Endodermal cell (in vitro differentiated cells): ENCODE measurements at regions not wholly inside any gene's neighbourhood (a gene's known extent, or its start where the extent isn't known, plus 50 kb on each side); places are given as distances from the start of the nearest gene placed in this dataset.

Experiments used
- DNase-seq: peaks from one replicate; pipeline ENCODE4 v3.0.0-alpha.2; 2017
- H3K27ac ChIP-seq: 2 replicates; pipeline ENCODE4 v1.5.1; 2013; ENCODE audit warnings: mild to moderate bottlenecking, low read depth, low read length, moderate library complexity
- H3K27me3 ChIP-seq: 2 replicates; pipeline ENCODE4 v1.6.1; 2013; ENCODE audit warnings: mild to moderate bottlenecking, low read length, moderate library complexity; ENCODE audit not compliant: insufficient read depth, control insufficient read depth, poor library complexity, severe bottlenecking
- H3K36me3 ChIP-seq: 2 replicates; pipeline ENCODE4 v1.7.0; 2013; ENCODE audit warnings: mild to moderate bottlenecking, low read length, moderate library complexity; ENCODE audit not compliant: control insufficient read depth, insufficient read depth
- H3K4me1 ChIP-seq: one replicate; pipeline ENCODE4 v1.7.0; 2013; ENCODE audit warnings: low read length; ENCODE audit not compliant: control insufficient read depth, insufficient read depth
- H3K4me3 ChIP-seq: 2 replicates; pipeline ENCODE4 v1.5.1; 2013; ENCODE audit warnings: mild to moderate bottlenecking, low read length, moderate library complexity
- H3K9ac ChIP-seq: 2 replicates; pipeline ENCODE4 v1.6.1; 2013; ENCODE audit warnings: mild to moderate bottlenecking, low read length, moderate library complexity; ENCODE audit not compliant: poor library complexity, severe bottlenecking; ENCODE audit errors: extremely low read depth
- H3K9me3 ChIP-seq: 2 replicates; pipeline ENCODE4 v1.6.1; 2013; ENCODE audit warnings: mild to moderate bottlenecking, low read length, moderate library complexity; ENCODE audit not compliant: control insufficient read depth
- H3K27ac Mint-ChIP-seq: 2 replicates; pipeline ENCODE4 v1.8.0; 2020; ENCODE audit warnings: mixed read lengths
- H3K27me3 Mint-ChIP-seq: 2 replicates; pipeline ENCODE4 v1.8.0; 2021; ENCODE audit warnings: mild to moderate bottlenecking, mixed read lengths; ENCODE audit not compliant: insufficient read depth
- H3K36me3 Mint-ChIP-seq: 2 replicates; pipeline ENCODE4 v1.8.0; 2020; ENCODE audit warnings: low read depth, mixed read lengths
- H3K4me1 Mint-ChIP-seq: 2 replicates; pipeline ENCODE4 v1.8.0; 2020; ENCODE audit warnings: mixed read lengths
- H3K4me3 Mint-ChIP-seq: 2 replicates; pipeline ENCODE4 v1.8.0; 2020; ENCODE audit warnings: mild to moderate bottlenecking, moderate library complexity, mixed read lengths
- H3K9me3 Mint-ChIP-seq: 2 replicates; pipeline ENCODE4 v1.8.0; 2020; ENCODE audit warnings: mild to moderate bottlenecking, mixed read lengths
- CTCF ChIP-seq: fragments of 200-600 bp; sonication (generic); conservative IDR thresholded peaks from 2 replicates; pipeline ENCODE4 v1.5.0; 2021; ENCODE audit warnings: antibody characterized with exemption, mild to moderate bottlenecking
- WGBS, 2 experiments: methylation state at CpG; one replicate each; pipeline versions ENCODE4 v1.1.5 to v1.1.7; 2013; ENCODE audit warnings: missing lambda C conversion rate in 2 of 2, mixed read lengths in 1 of 2; ENCODE audit not compliant: insufficient coverage in 1 of 2, insufficient read length in 1 of 2; 5-methylcytosine and 5-hydroxymethylcytosine counted together

DNA sequence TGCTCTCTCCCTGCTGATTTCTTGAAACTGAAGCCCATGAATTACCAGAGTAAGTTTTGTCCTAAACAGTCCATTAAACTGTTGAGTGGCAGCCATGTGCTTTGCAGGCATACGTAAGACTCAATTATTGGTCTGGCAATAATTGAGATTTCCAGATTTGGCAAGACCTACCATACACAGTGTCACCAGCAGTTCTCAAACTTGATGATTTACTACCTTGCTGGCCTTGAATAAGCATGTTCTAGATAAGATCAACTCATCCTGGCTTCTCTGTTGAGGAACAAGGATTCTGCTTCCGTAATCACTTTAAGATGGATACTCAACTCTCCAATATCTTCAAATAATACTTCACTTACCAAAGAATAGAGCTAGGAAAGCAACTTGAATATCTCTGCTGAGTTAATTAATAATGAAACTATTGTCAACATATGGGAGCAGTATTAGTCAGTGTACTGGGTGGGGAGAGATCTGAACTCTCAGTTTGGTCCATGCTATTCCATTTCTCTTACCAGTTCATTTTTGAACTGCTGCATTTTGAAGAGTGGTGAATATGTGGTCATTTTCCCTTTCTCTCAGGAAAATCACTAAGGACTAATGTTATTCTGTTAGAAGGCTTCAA lies 181.4 kb downstream of the IPMK start:
- no peaks in the 10 kb centered on the region for H3K4me1 ChIP-seq
- H3K36me3 ChIP-seq = no peaks in the 10 kb centered on the region
- H3K4me3 Mint-ChIP-seq = no peak overlapping the region
- H3K9ac ChIP-seq = no peak overlapping the region
- no peak overlapping the region for H3K4me3 ChIP-seq
- TF ChIP-seq CTCF = no peak
- no peak for DNase-seq
- peaks cover 1% of the 10 kb centered on the region for H3K4me1 Mint-ChIP-seq
- H3K9me3 Mint-ChIP-seq = no peaks in the 10 kb centered on the region
- no peak overlapping the region for H3K27ac Mint-ChIP-seq
- H3K27ac ChIP-seq = no peak overlapping the region
- no peaks in the 10 kb centered on the region for H3K27me3 ChIP-seq
- 94 to 100% methylated on average over 1 to 2 of the region's 2 CpGs for WGBS, 2 experiments
- H3K27me3 Mint-ChIP-seq = no peaks in the 10 kb centered on the region
- H3K36me3 Mint-ChIP-seq = no peaks in the 10 kb centered on the region
- no peaks in the 10 kb centered on the region for H3K9me3 ChIP-seq

- H3K27ac ChIP-seq = no peak overlapping the region
- Mint-ChIP-seq H3K27me3 (no peaks in the 10 kb centered on the region), H3K27ac (no peak overlapping the region), H3K4me1 (no peaks in the 10 kb centered on the region), H3K9me3 (no peaks in the 10 kb centered on the region), H3K36me3 (no peaks in the 10 kb centered on the region), H3K4me3 (no peak overlapping the region)
- H3K9me3 ChIP-seq = no peaks in the 10 kb centered on the region
- H3K4me3 ChIP-seq = no peak overlapping the region
- H3K27me3 ChIP-seq = no peaks in the 10 kb centered on the region
- H3K4me1 ChIP-seq = no peaks in the 10 kb centered on the region
- TF ChIP-seq CTCF = no peak
- WGBS, 2 experiments = 88 to 95% methylated on average over 2 of the region's 3 CpGs
- H3K36me3 ChIP-seq = no peaks in the 10 kb centered on the region
- no peak for DNase-seq
- no peak overlapping the region for H3K9ac ChIP-seq
Observed at GRCh38 chr10:58082248-58082647, 185.4 kb downstream of the IPMK start.

DNA sequence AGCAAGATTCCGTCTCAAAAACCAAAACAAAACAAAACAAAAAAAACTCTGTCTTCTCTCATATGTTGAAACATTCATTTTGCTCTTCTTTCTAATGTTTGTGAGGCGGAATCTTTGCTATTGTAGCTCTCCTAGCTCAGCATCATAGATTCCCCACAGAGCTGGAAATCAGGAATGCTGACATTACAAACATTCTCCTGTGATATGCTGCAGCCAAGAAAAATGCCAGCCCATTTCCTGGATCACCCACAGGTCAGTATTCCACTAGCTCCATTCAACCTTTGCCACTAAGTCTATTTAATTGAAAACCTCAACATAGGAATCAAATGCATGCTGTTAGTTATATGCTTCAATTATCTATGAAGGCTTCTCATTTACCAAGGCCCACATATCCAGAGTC lies 186.3 kb downstream of the IPMK start:
- DNase-seq = no peak
- Histone ChIP-seq H3K27me3 (no peaks in the 10 kb centered on the region), H3K4me3 (no peak overlapping the region), H3K27ac (no peak overlapping the region), H3K9me3 (no peaks in the 10 kb centered on the region), H3K36me3 (no peaks in the 10 kb centered on the region), H3K9ac (no peak overlapping the region), H3K4me1 (no peaks in the 10 kb centered on the region)
- TF ChIP-seq CTCF = no peak
- 41% methylated on average over 2 of the region's 2 CpGs; no CpG with 5 or more reads in 1 of the 2 experiments for WGBS, 2 experiments
- H3K27me3 Mint-ChIP-seq = no peaks in the 10 kb centered on the region
- no peaks in the 10 kb centered on the region for H3K36me3 Mint-ChIP-seq
- no peaks in the 10 kb centered on the region for H3K4me1 Mint-ChIP-seq
- no peaks in the 10 kb centered on the region for H3K9me3 Mint-ChIP-seq
- H3K4me3 Mint-ChIP-seq = no peak overlapping the region
- no peak overlapping the region for H3K27ac Mint-ChIP-seq
